ENCODE measurements at regions not wholly inside any gene's neighbourhood (a gene's known extent, or its start where the extent isn't known, plus 50 kb on each side); places are given as distances from the start of the nearest gene placed in this dataset.
"Not testable (repeated sequence)": the region's sequence is repeated elsewhere in the genome, so short reads cannot be mapped to it uniquely, and the experiment has no call there.

DNA sequence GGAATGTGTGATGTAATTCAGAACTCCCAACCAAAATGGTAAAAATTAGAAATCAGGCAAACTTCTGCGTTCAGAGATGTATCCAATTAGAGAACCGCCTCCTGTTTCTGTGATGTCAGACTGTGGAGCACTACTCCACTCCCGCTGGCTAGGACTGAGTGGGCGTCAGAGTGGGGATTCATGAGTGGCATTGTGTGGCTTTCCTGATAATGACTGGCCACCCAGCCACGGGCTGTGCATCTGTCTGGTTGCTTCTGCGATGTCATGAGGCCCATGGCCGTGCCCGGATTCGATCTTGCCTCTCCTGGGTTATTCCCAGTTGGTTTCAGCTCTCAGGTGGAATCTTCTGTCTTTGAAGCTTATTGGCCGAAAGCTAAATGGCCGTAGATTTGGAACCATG, 87.1 kb upstream of the KCNA1 start:
- DNase-seq = no peak

GRCh38 chr12:4824380-4824779, 85.3 kb upstream of the KCNA1 start:
- no peak for DNase-seq

GRCh38 chr12:4825011-4825858, 84.5 kb upstream of the KCNA1 start:
- DNase-seq = no peak

DNA sequence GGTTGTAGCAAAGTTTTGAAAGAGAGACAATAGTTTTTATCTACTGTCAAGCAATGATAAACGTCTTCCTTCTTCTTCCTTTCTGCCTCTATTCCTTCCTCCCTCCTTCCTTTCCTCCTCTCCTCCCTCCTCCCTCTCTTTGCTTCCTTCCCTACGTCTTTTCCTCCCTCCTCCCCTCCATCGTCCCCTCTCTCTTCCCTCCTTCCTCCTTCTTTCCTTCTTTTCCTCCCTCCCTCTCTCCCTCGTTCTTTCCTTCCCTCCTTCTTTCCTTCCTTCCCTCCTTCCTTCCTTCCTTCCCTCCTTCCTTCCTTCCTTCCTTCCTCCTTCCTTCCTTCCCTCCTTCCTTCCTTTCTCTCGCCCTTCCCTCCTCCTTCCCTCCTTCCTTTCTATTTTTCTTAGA, 82.8 kb upstream of the KCNA1 start:
- no peak for DNase-seq

DNA sequence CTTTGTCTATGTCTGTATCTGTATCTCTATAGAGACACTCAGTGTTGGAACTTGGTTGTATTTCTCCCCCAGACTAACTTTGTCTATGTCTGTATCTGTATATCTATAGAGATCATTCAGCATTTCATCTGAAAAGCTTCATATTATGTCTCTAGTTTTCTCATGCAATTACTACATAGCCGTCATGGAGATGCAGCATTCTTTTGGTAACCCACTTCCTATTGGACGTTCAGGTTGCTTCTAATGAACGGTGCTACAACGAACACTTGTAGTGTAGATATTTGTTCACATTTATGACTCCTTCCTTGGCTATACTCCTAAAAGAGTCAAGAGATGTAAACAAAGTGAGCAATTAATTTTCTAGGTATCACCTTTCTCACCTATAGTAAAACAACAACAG, 81.5 kb upstream of the KCNA1 start:
- DNase-seq = no peak

DNA sequence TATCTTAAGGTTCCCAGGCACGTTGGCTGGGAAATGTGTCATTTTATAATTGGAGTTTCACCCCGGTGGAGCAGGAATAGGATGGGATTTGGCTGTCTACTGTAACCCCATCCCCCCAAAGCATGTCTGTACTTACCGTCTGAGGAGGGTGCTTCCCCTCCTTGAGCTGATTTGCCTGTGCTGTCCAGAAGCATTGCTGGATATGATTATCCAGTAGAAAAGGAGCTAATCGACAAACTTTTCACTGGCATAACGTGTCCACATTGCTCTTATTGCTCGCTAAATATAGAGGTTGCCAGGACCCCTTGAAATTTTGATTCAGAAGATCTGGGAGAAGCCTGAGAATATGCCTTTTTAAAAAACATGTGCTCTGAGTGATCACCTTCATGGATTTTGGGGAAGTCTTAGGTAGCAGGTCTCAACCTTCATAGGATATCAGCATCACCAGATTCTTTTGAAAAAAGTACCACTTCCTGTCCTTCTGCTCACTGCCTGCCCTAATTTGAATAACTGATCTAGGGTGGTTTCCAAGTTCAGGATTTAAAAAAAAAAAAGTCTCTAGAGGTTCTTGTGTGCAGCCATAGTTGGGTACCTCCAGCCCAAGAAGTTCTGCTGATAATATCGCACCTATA, 80.4 kb upstream of the KCNA1 start:
- no peak for DNase-seq

GRCh38 chr12:4829793-4830162, 79.9 kb upstream of the KCNA1 start:
- DNase-seq = no peak

DNA sequence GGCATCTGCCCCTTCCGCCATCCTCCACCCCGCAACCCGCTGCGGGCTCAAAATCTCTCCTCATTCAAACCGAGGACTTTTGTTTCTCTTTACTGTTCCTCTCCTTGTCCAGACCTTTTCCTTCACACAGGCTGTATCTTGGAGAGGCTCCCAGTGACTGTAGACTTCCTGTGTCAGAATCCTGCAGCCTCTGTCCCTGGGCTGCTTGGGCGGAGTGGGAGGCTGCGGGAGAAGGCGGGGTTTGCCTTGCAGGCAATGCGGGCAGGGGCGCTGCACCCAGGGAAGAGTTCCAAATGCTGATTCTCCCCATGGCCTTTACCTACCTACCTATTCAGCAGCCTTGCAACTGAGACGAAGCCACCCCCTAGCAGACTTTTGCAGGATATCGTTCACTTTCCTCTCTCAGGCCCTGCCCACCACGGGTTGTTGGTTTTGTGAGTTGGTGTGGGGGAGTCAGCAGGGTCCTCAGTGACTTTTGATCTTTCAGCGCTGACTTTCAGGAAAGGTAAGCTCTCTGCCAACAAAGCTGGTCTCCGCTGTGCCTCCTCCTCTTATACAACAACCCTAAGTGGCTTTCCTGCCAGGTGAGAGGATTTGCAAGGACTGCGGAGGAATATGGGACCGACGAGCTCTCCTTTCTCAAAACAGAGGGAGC, 79.0 kb upstream of the KCNA1 start:
- DNase-seq = no peak

DNA sequence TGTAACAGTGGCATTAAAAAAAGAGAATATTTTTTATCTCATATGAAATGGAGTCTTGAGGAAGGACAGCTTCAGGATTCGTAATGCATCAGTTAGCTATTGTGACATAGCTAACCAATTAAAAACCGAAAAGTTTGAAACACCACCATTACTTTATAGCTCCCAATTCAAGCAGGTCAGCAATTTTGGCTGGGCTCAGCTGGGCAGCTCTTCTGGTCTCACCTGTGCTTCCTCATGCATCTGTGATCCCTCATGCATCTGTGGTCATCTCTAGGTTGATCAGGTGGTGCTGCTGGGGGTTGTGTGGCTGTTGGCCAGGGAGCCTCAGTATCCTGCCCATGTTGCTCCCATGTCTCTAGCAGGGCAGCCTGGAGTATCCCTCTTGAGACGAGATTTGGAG, 76.7 kb upstream of the KCNA1 start:
- no peak for DNase-seq

- DNase-seq = no peak
These were observed 76.2 kb upstream of the KCNA1 start for GRCh38 chr12:4833524-4833923.

DNA sequence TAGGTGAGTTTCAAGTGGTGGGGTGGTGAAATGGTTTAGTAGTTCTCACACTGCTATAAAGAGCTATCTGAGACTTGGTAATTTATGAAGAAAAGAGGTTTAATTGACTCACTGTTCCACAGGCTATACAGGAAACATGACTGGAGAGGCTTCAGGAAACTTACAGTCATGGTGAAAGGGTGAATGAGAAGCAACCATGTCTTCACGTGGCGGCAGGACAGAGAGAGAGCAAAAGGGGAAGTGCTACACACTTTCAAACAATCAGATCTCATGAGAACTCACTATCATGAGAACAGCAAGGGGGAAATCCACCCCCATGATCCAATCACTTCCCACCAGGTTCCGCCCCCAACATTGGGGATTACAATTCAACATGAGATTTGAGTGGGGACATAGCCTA, 67.3 kb upstream of the KCNA1 start:
- not testable (repeated sequence) for DNase-seq

DNA sequence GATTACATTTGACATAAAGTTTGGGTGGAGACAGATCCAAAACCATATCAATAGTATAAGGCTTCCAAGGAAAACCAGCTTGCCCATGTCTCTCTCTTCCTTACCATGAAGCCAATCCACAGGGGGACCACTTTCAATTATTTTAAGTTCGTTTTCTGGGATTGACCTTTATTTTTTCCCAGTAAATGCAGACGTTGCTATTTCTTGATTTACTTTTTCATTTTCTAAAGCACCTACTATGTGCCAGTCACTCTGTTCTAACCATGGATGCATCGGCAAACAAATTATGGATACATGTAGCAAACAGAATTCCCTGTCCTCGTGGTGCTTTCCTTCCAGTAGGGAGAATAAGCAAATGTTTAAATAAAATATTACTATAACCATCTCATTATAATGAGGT, 65.8 kb upstream of the KCNA1 start:
- DNase-seq = no peak

DNA sequence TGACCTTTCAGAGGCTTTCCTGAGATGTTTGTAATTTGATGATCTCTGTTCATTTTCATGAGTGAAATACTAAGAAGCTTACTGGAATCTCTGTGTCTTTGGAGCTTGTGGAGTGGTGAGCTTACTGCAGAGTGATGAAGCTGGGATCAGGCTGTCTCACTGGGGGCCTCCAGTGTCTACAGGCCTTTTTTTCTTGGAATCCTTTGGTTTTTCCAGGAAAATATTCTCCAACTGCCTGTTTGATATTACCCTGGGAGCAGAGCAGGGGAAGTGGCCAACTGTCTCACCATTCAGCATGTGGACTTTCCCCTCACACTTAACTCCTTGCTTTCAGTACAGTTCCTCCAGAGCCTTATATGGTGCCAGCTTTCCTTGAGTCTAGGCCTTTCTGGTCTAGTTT, 62.0 kb upstream of the KCNA1 start:
- DNase-seq = no peak

GRCh38 chr12:4849115-4849541, 60.6 kb upstream of the KCNA1 start:
- peak in 2 of 56 donors; percentile 4 to 17 for DNase-seq

DNA sequence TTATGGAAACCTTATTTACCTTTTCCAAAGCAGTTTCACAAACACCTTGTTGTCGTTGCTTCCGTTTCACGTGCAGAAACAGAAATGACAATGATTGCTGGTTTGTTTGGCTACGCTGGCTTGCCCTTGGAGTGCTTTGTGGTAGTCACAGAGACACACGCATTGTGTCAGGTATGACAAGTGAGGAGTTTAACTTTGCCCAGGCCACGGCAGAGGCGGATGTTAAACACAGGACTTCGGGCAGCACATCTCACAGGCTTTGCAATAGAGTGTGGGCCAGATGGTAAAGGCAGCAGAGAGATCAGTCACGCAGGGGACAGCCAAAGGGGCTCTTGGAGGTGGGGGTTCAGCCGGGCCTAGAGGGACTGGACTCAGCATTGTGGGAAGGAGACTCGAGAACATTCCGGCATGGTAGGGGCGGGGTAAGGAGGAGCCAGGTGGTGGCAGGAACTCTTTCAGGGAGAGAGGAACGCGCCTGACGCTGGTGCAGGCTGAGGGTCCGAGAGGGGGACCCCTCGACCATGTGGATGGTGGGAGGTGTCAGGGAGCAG, 59.8 kb upstream of the KCNA1 start:
- DNase-seq = no peak

- no peak for DNase-seq
These were observed 58.8 kb upstream of the KCNA1 start for GRCh38 chr12:4850857-4851380.

DNA sequence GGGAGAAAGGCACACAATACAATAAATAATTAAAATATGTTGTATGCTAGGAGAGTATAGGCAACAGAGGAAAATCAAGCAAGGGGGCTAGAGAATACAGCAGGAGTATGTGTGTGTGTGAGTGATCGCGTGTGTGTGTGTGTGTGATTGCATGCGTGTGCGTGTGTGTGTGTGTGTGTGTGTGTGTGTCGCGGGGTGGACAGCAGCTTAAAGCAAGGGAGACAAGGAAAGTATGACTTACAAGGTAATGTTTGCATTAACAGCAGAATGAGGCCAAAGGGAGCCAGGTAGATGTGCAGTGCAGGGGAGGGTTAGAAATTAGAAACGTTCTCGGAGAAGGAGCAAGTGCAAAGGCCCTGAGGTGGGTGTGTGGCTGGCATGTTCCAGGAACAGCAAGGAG, 57.4 kb upstream of the KCNA1 start:
- no peak for DNase-seq

- DNase-seq = no peak
These were observed 56.8 kb upstream of the KCNA1 start for GRCh38 chr12:4852911-4853310.

DNA sequence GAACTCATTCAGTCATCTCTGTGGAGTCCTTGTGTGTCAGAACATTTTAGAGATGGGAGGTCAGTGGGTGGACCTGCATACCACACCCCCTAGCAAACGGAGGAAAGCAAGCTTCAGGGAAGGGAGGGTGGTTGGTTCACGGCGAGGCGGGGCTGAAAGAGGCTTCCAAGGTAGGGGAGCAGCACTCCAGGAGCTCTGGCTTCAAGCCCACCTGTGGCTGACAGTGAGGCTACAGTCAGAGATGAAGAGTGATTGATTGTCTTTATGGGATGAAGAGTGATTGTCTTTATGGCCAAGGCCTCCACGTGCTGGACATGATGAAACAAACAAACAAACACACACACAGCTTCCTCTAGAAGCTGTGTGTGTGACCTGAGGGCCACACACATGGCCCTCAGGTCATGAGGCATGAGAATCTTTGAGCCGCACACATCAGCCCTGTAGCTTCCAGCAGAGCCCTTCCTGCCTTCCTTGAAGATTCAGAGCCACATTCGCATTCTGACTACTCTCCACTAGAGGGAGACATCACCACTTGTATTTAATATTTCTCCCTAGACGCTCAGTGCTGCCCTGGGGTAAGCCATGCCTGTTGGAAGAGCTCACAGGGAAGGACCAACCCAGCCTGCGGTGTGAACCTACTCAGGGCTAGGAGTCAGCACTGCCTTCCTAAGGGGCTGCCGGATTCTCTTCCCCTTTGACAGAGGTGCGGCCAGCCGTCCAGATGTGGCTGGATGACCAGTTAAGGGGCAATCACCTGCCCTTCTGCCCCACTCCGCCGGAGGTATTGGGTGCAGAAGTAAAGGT, 54.4 kb upstream of the KCNA1 start:
- peak in 43 of 56 donors; percentile 3 to 82 (median 34) for DNase-seq

- no peak for DNase-seq
These were observed 53.1 kb upstream of the KCNA1 start for GRCh38 chr12:4856596-4856995.

Measured in nucleus accumbens (tissue), 56 donors.